ENCODE measurements at regions not wholly inside any gene's neighbourhood (a gene's known extent, or its start where the extent isn't known, plus 50 kb on each side); places are given as distances from the start of the nearest gene placed in this dataset.

GRCh38 chr9:82167296-82167695 is 178.7 kb downstream of the SPATA31D1 start:
- TF ChIP-seq POLR2A (IDR thresholded peaks at IDR 0.05), result no peak
- TF ChIP-seq CTCF (IDR thresholded peaks at IDR 0.05), result no peak

Data from suprapubic skin (tissue), 3 donors.